Keratinocyte (primary cell): ENCODE measurements at regions not wholly inside any gene's neighbourhood (a gene's known extent, or its start where the extent isn't known, plus 50 kb on each side); places are given as distances from the start of the nearest gene placed in this dataset.

ENCODE experiments used
- EZH2 ChIP-seq: IDR thresholded peaks from one replicate; pipeline ENCODE4 v1.6.1; 2012; ENCODE audit warnings: inconsistent platforms, mild to moderate bottlenecking, low read length, moderate library complexity
- TF ChIP-seq, protein P1 (sequence below), 3 experiments: IDR thresholded peaks in 1 of 3; conservative IDR thresholded peaks in 1 of 3; optimal IDR thresholded peaks in 1 of 3; 2 replicates in 2 of 3; 3 replicates in 1 of 3; pipeline versions ENCODE3 to v1.5.1; 2011; ENCODE audit warnings: low read length in 3 of 3, mild to moderate bottlenecking in 3 of 3, moderate library complexity in 2 of 3, control low read depth in 1 of 3, inconsistent platforms in 1 of 3; ENCODE audit not compliant: insufficient read depth in 2 of 3; ENCODE audit errors: extremely low read depth in 1 of 3

DNA sequence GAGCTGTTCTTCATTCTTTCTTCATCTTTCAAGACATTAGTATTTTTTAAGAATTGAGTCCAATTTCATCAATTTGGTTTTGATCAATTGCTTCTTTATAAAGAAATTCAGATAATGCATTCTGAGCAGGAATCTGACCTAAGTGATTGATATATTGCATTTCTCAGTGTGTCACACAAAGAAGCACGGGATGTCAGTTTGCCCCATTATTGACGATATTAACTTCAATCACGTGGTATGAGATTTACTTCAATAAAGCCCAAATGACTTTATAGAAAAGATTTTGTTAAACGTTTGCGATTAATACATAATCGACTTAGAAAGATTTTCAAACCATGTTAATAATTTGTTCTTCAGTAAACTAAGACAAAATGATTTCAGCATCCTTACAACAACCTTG, 1254.2 kb downstream of the FSCB start:
- TF ChIP-seq, protein P1, sequence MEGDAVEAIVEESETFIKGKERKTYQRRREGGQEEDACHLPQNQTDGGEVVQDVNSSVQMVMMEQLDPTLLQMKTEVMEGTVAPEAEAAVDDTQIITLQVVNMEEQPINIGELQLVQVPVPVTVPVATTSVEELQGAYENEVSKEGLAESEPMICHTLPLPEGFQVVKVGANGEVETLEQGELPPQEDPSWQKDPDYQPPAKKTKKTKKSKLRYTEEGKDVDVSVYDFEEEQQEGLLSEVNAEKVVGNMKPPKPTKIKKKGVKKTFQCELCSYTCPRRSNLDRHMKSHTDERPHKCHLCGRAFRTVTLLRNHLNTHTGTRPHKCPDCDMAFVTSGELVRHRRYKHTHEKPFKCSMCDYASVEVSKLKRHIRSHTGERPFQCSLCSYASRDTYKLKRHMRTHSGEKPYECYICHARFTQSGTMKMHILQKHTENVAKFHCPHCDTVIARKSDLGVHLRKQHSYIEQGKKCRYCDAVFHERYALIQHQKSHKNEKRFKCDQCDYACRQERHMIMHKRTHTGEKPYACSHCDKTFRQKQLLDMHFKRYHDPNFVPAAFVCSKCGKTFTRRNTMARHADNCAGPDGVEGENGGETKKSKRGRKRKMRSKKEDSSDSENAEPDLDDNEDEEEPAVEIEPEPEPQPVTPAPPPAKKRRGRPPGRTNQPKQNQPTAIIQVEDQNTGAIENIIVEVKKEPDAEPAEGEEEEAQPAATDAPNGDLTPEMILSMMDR (optimal IDR thresholded peaks at IDR 0.05 in 1 of 3, IDR thresholded peaks at IDR 0.05 in 1 of 3, conservative IDR thresholded peaks at IDR 0.05 in 1 of 3; ENCODE audit: extremely low read depth in 1 of 3, insufficient read depth in 2 of 3, low read length in 3 of 3) = no peak
- TF ChIP-seq EZH2 = no peak
